ENCODE measurements at regions not wholly inside any gene's neighbourhood (a gene's known extent, or its start where the extent isn't known, plus 50 kb on each side); places are given as distances from the start of the nearest gene placed in this dataset.

- no peak for DNase-seq
Observed at GRCh38 chr2:237011206-237011795, 74.4 kb upstream of the COPS8 start.

- no peak for DNase-seq
Observed at GRCh38 chr2:237012004-237012403, 73.7 kb upstream of the COPS8 start.

- DNase-seq: no peak
Observed at GRCh38 chr2:237012577-237013267, 73.0 kb upstream of the COPS8 start.

GRCh38 chr2:237016121-237016915, 69.4 kb upstream of the COPS8 start:
- no peak for DNase-seq

- no peak for DNase-seq
Observed at GRCh38 chr2:237020090-237020489, 65.6 kb upstream of the COPS8 start.

GRCh38 chr2:237022533-237022932, 63.2 kb upstream of the COPS8 start:
- no peak for DNase-seq

GRCh38 chr2:237024255-237024654, 61.4 kb upstream of the COPS8 start:
- DNase-seq: no peak

GRCh38 chr2:237025090-237025865, 60.4 kb upstream of the COPS8 start:
- DNase-seq: peak; percentile 28 to 30

- DNase-seq: peak; percentile 66 to 78
Observed at GRCh38 chr2:237026981-237027711, 58.5 kb upstream of the COPS8 start.

- no peak for DNase-seq
Observed at GRCh38 chr2:237027712-237028029, 58.0 kb upstream of the COPS8 start.

GRCh38 chr2:237030382-237030781, 55.3 kb upstream of the COPS8 start:
- DNase-seq: no peak

- no peak for DNase-seq
Observed at GRCh38 chr2:237033536-237034060, 52.1 kb upstream of the COPS8 start.

- no peak for DNase-seq
Observed at GRCh38 chr2:237035781-237036475, 49.8 kb upstream of the COPS8 start.

Measured in inflammatory macrophage (primary cell).